ENCODE measurements at regions not wholly inside any gene's neighbourhood (a gene's known extent, or its start where the extent isn't known, plus 50 kb on each side); places are given as distances from the start of the nearest gene placed in this dataset.

DNA sequence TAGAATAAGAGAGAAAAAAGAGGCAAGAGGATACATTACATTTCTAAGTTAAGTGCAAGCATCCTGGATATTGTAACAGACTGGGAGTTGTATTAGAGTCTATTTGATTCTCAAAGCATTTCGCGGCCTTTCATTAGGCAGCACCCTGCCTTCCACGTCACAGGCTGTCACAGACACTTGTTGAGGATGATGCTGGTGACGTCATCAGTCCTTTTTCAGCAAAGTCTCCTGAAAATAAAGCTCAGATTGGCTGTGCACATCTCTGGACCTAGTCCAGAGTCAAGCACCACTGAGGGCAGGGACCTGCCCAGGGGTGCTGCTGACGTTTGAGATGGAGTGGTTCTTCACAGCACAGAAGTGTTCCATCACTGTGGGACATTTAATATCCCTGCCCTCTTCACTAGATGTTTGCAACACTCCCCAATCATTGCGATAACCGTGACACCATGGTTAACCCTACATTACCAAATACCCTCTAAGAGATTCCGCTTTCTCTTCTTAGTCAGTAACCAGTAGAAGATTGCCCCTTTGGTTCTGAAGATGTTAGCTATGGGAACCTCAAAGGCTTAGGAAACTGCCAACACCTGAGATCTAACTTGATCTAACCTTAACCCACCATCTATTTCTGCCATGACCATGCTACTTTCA is 72.7 kb upstream of the F3 start:
- dilution Hi-C loops (cut with MboI; ENCODE audit: extremely low pct_ligation_motif_present, low sequenced_read_pairs), result no loop called here
- Histone ChIP-seq H3K4me3 (ENCODE audit: control insufficient read depth in 2 of 3, extremely low read depth in 1 of 3, insufficient read depth in 2 of 3, low read depth in 1 of 3, low read length in 3 of 3) (no peak overlapping the region), H3K4me1 (ENCODE audit: control insufficient read depth, extremely low read depth, insufficient read depth, low read length) (peaks cover 25% of the 10 kb centered on the region), H3K9me1 (ENCODE audit: control insufficient read depth, extremely low read depth, insufficient read depth, low read length) (no peaks in the 10 kb centered on the region), H3K27me3 (ENCODE audit: control insufficient read depth, extremely low read depth, insufficient read depth, low read length) (no peaks in the 10 kb centered on the region), H3K36me3 (ENCODE audit: control insufficient read depth in 2 of 2, extremely low read depth in 1 of 2, insufficient read depth in 2 of 2, low read length in 2 of 2) (no peaks in the 10 kb centered on the region), H3K27ac (ENCODE audit: control insufficient read depth, insufficient read depth, low read length) (no peak overlapping the region), H2AFZ (ENCODE audit: control insufficient read depth, low read length) (no peak overlapping the region), H3K4me2 (ENCODE audit: control insufficient read depth, extremely low read depth, insufficient read depth, low read depth, low read length) (no peak overlapping the region), H3K79me2 (ENCODE audit: control insufficient read depth, insufficient read depth, low read length) (no peaks in the 10 kb centered on the region), H3K9me3 (ENCODE audit: control insufficient read depth, low read depth, low read length) (peaks cover 4% of the 10 kb centered on the region), H4K20me1 (ENCODE audit: control insufficient read depth, extremely low read depth, insufficient read depth, low read length) (no peaks in the 10 kb centered on the region), H3K9ac (ENCODE audit: control insufficient read depth, extremely low read depth, insufficient read depth, low read length) (no peak overlapping the region)
- FAIRE-seq (no peak), DNase-seq (ENCODE audit: low read depth, low spot score) (no peak)
- TF ChIP-seq, protein P1, sequence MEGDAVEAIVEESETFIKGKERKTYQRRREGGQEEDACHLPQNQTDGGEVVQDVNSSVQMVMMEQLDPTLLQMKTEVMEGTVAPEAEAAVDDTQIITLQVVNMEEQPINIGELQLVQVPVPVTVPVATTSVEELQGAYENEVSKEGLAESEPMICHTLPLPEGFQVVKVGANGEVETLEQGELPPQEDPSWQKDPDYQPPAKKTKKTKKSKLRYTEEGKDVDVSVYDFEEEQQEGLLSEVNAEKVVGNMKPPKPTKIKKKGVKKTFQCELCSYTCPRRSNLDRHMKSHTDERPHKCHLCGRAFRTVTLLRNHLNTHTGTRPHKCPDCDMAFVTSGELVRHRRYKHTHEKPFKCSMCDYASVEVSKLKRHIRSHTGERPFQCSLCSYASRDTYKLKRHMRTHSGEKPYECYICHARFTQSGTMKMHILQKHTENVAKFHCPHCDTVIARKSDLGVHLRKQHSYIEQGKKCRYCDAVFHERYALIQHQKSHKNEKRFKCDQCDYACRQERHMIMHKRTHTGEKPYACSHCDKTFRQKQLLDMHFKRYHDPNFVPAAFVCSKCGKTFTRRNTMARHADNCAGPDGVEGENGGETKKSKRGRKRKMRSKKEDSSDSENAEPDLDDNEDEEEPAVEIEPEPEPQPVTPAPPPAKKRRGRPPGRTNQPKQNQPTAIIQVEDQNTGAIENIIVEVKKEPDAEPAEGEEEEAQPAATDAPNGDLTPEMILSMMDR (optimal IDR thresholded peaks at IDR 0.05 in 1 of 3, IDR thresholded peaks at IDR 0.05 in 1 of 3, conservative IDR thresholded peaks at IDR 0.05 in 1 of 3; ENCODE audit: extremely low read depth in 1 of 3, insufficient read depth in 2 of 3, low read length in 3 of 3), result no peak
- TF ChIP-seq EZH2 (IDR thresholded peaks at IDR 0.05; ENCODE audit: low read length), result no peak

DNA sequence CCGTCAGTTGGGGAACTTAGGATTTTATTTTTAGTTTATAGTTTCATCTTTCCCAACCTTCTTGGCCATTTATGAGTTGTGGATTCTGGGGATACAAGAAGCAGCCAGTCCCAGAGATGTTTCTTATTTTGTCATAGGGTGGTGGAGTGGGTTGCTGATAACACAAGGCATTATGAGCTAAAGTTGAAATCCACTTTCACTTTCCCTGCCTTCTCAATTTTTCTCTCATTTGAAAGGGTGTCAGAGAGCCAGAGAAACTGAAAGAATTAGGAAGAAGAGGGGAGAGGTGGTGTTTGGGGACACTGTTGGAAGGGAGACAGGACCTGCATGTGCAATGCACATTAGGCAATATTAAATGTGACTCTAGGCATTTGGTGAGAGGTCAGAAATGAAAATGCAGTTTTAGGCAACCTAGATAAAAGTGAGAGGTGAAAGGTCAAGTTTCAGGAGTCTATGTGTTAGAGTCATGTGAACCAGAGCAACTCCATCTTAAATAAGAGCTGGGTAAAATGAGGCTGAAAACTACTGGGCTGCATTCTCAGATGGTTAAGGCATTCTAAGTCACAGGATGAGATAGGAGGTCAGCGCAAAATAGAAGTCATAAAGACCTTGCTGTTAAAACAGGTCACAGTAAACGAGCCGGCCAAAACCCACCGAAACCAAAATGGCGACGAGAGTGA is 71.1 kb upstream of the F3 start:
- no peak overlapping the region for H3K27ac ChIP-seq (ENCODE audit: control insufficient read depth, insufficient read depth, low read length)

More for the DNA sequence above, 71.1 kb upstream of the F3 start:
- no peaks in the 10 kb centered on the region for H3K9me1 ChIP-seq (ENCODE audit: control insufficient read depth, extremely low read depth, insufficient read depth, low read length)
- H3K9me3 ChIP-seq (ENCODE audit: control insufficient read depth, low read depth, low read length), result no peaks in the 10 kb centered on the region
- dilution Hi-C loops (cut with MboI; ENCODE audit: extremely low pct_ligation_motif_present, low sequenced_read_pairs), result no loop called here
- FAIRE-seq, result no peak
- no peaks in the 10 kb centered on the region for H3K79me2 ChIP-seq (ENCODE audit: control insufficient read depth, insufficient read depth, low read length)
- H3K4me3 ChIP-seq (ENCODE audit: control insufficient read depth in 2 of 3, extremely low read depth in 1 of 3, insufficient read depth in 2 of 3, low read depth in 1 of 3, low read length in 3 of 3), result no peak overlapping the region
- H2AFZ ChIP-seq (ENCODE audit: control insufficient read depth, low read length), result no peak overlapping the region
- H3K9ac ChIP-seq (ENCODE audit: control insufficient read depth, extremely low read depth, insufficient read depth, low read length), result no peak overlapping the region
- no peak overlapping the region for H3K4me2 ChIP-seq (ENCODE audit: control insufficient read depth, extremely low read depth, insufficient read depth, low read depth, low read length)
- no peak for DNase-seq (ENCODE audit: low read depth, low spot score)
- TF ChIP-seq, protein P1 (optimal IDR thresholded peaks at IDR 0.05 in 1 of 3, IDR thresholded peaks at IDR 0.05 in 1 of 3, conservative IDR thresholded peaks at IDR 0.05 in 1 of 3; ENCODE audit: extremely low read depth in 1 of 3, insufficient read depth in 2 of 3, low read length in 3 of 3), result no peak
- no peak for TF ChIP-seq EZH2 (IDR thresholded peaks at IDR 0.05; ENCODE audit: low read length)
- no peaks in the 10 kb centered on the region for H3K36me3 ChIP-seq (ENCODE audit: control insufficient read depth in 2 of 2, extremely low read depth in 1 of 2, insufficient read depth in 2 of 2, low read length in 2 of 2)
- peaks cover 19% of the 10 kb centered on the region for H3K4me1 ChIP-seq (ENCODE audit: control insufficient read depth, extremely low read depth, insufficient read depth, low read length)
- no peaks in the 10 kb centered on the region for H3K27me3 ChIP-seq (ENCODE audit: control insufficient read depth, extremely low read depth, insufficient read depth, low read length)
- H4K20me1 ChIP-seq (ENCODE audit: control insufficient read depth, extremely low read depth, insufficient read depth, low read length), result no peaks in the 10 kb centered on the region
